Neural crest cell (in vitro differentiated cells): ENCODE measurements at regions not wholly inside any gene's neighbourhood (a gene's known extent, or its start where the extent isn't known, plus 50 kb on each side); places are given as distances from the start of the nearest gene placed in this dataset.

ENCODE experiments used
- DNase-seq: peaks from one replicate; pipeline ENCODE4 v3.0.0; 2021; ENCODE audit warnings: low read depth, mixed read lengths, low spot score
- H3K27ac Mint-ChIP-seq: one replicate; pipeline ENCODE4 v1.8.0; 2021; ENCODE audit warnings: mild to moderate bottlenecking, mixed read lengths; ENCODE audit not compliant: unreplicated experiment
- H3K27me3 Mint-ChIP-seq: 2 replicates; pipeline ENCODE4 v1.8.0; 2021; ENCODE audit warnings: low read depth, mild to moderate bottlenecking, mixed read lengths
- H3K36me3 Mint-ChIP-seq: 2 replicates; pipeline ENCODE4 v1.8.0; 2021; ENCODE audit warnings: low read depth, mild to moderate bottlenecking, mixed read lengths
- H3K4me1 Mint-ChIP-seq: 2 replicates; pipeline ENCODE4 v1.8.0; 2021; ENCODE audit warnings: mixed read lengths
- H3K4me3 Mint-ChIP-seq: one replicate; pipeline ENCODE4 v1.8.0; 2021; ENCODE audit warnings: mild to moderate bottlenecking, mixed read lengths
- H3K9me3 Mint-ChIP-seq: 2 replicates; pipeline ENCODE4 v1.8.0; 2021; ENCODE audit warnings: mixed read lengths
- TF ChIP-seq, protein P1 (sequence below): fragments of 200-600 bp; sonication (generic); conservative IDR thresholded peaks from 2 replicates; pipeline ENCODE4 v1.5.0; 2021; ENCODE audit warnings: antibody characterized with exemption, mild to moderate bottlenecking

DNA sequence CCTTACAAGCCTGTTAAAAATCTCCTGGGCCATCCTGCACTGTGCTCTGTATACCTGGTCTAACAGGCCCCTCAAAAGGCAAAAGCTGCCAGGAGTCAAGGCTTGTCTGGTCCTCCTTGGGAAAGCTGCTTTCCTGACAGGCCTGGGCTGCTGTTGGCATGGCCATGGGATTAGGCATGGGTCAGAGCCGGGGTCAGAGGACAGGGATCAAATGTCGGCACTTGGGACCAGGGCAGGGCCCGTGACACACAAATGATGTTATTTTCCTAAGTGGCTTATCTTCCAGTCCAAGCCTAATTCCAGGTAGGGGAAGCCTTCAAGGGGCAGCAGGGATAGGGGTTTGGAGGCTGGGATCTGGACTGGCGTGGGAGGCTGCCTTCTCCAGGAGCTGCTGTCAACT lies 191.5 kb upstream of the GPR26 start:
- H3K36me3 Mint-ChIP-seq, result no peaks in the 10 kb centered on the region
- no peak for DNase-seq
- H3K4me1 Mint-ChIP-seq, result peaks cover 21% of the 10 kb centered on the region

DNA sequence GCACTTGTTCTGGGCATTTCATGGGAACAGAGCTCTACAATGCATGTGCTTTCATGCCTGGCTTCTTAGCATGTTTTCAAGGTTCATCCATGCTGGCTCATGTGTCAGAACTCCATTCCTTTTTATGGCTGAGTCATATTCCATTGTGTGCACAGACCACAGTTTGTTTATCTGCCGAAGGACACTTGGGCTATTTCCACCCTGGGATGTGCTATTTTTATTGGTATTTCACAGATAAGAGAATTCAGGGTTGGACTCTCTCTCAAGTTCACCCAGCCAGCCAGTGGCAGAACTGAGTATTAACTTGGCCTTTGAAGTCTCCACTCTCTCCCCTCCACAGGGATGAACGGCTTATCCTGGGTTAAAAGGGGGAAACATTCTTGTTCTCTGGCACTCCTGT lies 190.7 kb upstream of the GPR26 start:
- DNase-seq, result no peak
- Mint-ChIP-seq H3K27me3 (peaks cover 14% of the 10 kb centered on the region), H3K27ac (no peak overlapping the region), H3K4me3 (no peak overlapping the region), H3K9me3 (no peaks in the 10 kb centered on the region), H3K4me1 (peaks cover 17% of the 10 kb centered on the region), H3K36me3 (no peaks in the 10 kb centered on the region)
- TF ChIP-seq, protein P1, sequence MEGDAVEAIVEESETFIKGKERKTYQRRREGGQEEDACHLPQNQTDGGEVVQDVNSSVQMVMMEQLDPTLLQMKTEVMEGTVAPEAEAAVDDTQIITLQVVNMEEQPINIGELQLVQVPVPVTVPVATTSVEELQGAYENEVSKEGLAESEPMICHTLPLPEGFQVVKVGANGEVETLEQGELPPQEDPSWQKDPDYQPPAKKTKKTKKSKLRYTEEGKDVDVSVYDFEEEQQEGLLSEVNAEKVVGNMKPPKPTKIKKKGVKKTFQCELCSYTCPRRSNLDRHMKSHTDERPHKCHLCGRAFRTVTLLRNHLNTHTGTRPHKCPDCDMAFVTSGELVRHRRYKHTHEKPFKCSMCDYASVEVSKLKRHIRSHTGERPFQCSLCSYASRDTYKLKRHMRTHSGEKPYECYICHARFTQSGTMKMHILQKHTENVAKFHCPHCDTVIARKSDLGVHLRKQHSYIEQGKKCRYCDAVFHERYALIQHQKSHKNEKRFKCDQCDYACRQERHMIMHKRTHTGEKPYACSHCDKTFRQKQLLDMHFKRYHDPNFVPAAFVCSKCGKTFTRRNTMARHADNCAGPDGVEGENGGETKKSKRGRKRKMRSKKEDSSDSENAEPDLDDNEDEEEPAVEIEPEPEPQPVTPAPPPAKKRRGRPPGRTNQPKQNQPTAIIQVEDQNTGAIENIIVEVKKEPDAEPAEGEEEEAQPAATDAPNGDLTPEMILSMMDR, result no peak

More for the DNA sequence above, 191.5 kb upstream of the GPR26 start:
- Mint-ChIP-seq H3K4me3 (no peak overlapping the region), H3K27ac (no peak overlapping the region), H3K27me3 (peaks cover 14% of the 10 kb centered on the region), H3K9me3 (no peaks in the 10 kb centered on the region)
- TF ChIP-seq, protein P1, result no peak

DNA sequence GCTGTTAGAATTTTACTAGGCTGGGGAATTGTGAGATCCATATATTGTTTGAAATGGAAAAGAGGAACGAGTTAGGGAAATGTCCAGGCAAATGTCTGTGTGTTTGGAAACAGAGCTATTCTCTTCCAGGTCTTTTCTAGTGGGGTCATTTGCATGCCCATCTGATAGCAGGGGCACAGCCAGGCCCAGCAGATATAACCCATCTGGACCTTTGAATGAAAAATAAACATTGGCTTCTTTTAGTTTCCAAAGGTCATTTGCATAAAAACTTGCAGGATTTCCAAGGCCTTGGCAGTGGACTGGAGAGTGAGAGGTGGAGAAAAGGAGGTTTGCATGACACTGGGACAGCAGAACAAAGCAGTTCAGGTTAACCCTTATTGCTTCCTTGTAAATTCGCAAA lies 188.0 kb upstream of the GPR26 start:
- TF ChIP-seq, protein P1, result no peak
- peaks cover 10% of the 10 kb centered on the region for H3K27me3 Mint-ChIP-seq
- H3K4me1 Mint-ChIP-seq, result peaks cover 10% of the 10 kb centered on the region
- no peak overlapping the region for H3K4me3 Mint-ChIP-seq
- H3K36me3 Mint-ChIP-seq, result no peaks in the 10 kb centered on the region
- no peak for DNase-seq
- H3K27ac Mint-ChIP-seq, result no peak overlapping the region
- no peaks in the 10 kb centered on the region for H3K9me3 Mint-ChIP-seq

DNA sequence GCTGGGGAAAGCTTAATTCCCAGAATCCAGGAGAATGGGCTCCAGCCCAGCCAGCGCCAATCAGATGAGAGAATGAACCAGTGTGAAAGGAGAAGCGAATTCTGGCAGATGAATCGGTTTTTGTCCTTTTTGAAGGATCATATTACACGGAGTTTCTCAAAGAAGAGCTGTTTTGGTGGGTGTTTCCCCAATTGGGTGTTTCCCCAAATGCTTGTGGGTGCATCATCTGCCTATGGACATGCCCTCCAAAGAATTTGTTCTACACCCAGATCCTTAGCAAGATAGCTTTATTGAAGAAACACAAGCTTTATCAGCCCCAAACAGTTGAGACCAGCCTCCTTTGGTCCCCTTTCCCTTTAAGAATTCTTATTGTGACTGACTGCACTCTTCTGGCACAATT lies 186.5 kb upstream of the GPR26 start:
- DNase-seq, result no peak
- H3K36me3 Mint-ChIP-seq, result no peaks in the 10 kb centered on the region
- peaks cover 9% of the 10 kb centered on the region for H3K27me3 Mint-ChIP-seq
- no peak overlapping the region for H3K27ac Mint-ChIP-seq
- TF ChIP-seq, protein P1, result no peak
- H3K9me3 Mint-ChIP-seq, result no peaks in the 10 kb centered on the region
- peaks cover under 1% of the 10 kb centered on the region for H3K4me1 Mint-ChIP-seq
- H3K4me3 Mint-ChIP-seq, result no peak overlapping the region

DNA sequence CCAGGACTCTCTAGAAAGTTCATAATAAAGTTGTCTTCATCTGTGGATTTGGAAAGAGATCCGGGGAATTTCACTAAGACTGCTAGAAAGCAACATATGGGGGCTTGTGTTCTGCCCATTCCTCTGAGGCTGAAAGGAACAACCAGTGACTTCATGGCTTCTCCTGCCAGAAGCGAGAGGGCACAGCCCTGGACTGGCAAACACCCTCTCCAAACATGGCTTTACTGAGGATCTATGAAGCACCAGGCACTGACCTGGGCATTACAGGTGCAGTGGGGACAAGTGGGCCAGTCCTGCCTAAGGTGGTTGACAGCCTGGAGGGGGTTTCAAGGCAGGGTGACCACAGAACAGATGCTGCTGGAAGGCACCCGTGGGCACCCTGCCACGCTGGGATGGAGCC lies 185.8 kb upstream of the GPR26 start:
- H3K36me3 Mint-ChIP-seq, result no peaks in the 10 kb centered on the region
- H3K4me3 Mint-ChIP-seq, result no peak overlapping the region
- no peak overlapping the region for H3K27ac Mint-ChIP-seq
- TF ChIP-seq, protein P1, result no peak
- H3K9me3 Mint-ChIP-seq, result no peaks in the 10 kb centered on the region
- no peaks in the 10 kb centered on the region for H3K4me1 Mint-ChIP-seq
- DNase-seq, result no peak
- peaks cover 7% of the 10 kb centered on the region for H3K27me3 Mint-ChIP-seq

DNA sequence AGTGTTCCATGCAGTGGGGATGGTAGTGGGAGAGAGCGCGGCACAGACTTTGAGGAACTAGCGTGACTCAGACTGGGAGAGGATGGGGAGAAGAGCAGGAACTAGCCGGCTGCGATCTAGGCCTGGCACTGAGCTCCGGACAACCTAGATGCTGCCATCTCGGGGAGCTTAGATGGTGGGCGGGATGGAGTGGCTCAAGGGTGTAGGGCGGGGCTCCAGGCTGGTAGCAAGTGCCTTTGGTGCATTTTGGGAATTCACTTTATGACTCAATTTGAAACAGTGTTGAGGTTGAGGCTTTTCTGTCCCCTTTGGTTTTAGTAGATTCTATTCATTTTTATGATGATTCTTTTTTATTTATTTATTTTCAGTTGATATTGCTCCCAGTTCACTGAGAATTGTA lies 185.3 kb upstream of the GPR26 start:
- no peak overlapping the region for H3K4me3 Mint-ChIP-seq
- DNase-seq, result no peak
- no peaks in the 10 kb centered on the region for H3K9me3 Mint-ChIP-seq
- peaks cover 4% of the 10 kb centered on the region for H3K27me3 Mint-ChIP-seq
- H3K27ac Mint-ChIP-seq, result no peak overlapping the region
- TF ChIP-seq, protein P1, result no peak
- H3K4me1 Mint-ChIP-seq, result no peaks in the 10 kb centered on the region
- no peaks in the 10 kb centered on the region for H3K36me3 Mint-ChIP-seq
